ENCODE measurements at regions not wholly inside any gene's neighbourhood (a gene's known extent, or its start where the extent isn't known, plus 50 kb on each side); places are given as distances from the start of the nearest gene placed in this dataset.
"Not testable (repeated sequence)": the region's sequence is repeated elsewhere in the genome, so short reads cannot be mapped to it uniquely, and the experiment has no call there.

DNA sequence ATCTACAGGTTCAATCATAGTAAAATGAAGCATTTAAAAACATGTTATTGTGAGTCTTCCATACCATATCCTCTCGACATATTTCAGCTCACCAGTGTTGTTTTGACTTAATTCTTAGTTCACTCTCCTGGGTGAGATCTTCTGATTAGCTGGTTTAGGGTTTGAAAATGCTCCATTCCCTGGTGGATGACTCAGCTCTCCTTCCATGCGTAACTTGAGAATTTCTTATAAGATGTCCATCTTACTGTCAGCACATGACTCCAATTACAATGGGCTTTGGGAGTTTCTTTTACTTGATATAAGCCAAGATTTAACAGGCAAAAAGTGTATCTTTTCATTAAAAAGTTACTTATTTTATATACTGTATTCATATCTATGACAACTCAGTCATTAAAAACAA lies 476.5 kb downstream of the BRINP3 start:
- no peak for ATAC-seq (replicated peaks in 6 of 8)
- 20 to 100% (median 89%) methylated on average over 1 to 2 of the region's 2 CpGs; no CpG with 5 or more reads in 1 of the 10 experiments for WGBS, 10 experiments
- in situ Hi-C loops (cut with MboI; ENCODE audit: low pct_unique_long_range_greater_than_20kb in 2 of 9, low sequenced_read_pairs in 9 of 9, unreplicated experiment in 9 of 9), result no loop called here
- Histone ChIP-seq H3K27ac (no peak overlapping the region), H3K4me1 (replicated peaks in 1 of 2) (no peaks in the 10 kb centered on the region), H3K4me3 (no peak overlapping the region)

DNA sequence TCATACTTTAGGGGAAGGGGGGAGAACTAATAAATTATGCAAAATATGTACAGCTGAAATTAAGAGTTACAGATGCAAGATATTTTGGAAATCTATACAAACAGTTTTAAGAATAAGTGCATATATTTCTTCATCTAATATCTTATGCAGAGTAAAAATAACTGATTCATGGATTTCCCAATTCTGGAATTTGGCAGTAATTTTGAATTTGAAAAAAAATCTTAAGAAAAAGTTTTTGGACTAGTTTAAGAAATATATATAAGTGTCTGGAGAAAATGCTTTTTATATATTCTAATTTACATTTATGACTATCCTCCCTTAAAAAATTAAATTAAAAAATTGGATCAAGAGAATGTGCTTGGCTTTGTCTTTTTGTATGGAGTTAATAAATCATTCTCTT lies 474.3 kb downstream of the BRINP3 start:
- in situ Hi-C loops (cut with MboI; ENCODE audit: low pct_unique_long_range_greater_than_20kb in 2 of 9, low sequenced_read_pairs in 9 of 9, unreplicated experiment in 9 of 9), result no loop called here

DNA sequence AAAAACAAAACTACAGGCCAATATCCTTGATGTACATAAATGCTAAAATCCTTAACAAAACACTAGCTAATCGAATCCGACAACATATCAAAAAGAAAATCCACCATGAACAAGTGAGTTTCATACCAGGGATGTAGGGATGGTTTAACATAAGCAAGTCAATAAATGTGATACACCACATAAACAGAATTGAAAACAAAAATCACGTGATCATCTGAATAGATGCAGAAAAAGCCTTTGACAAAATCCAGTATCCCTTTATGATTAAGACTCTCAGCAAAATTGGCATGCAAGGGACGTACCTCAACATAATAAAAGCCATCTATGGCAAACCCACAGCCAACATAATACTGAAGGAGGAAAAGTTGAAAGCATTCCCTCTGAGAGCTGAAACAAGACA lies 466.1 kb downstream of the BRINP3 start:
- Histone ChIP-seq H3K27ac (no peak overlapping the region), H3K4me1 (replicated peaks in 1 of 2) (no peaks in the 10 kb centered on the region), H3K4me3 (no peak overlapping the region)
- in situ Hi-C loops (cut with MboI; ENCODE audit: low pct_unique_long_range_greater_than_20kb in 2 of 9, low sequenced_read_pairs in 9 of 9, unreplicated experiment in 9 of 9), result no loop called here
- WGBS, 10 experiments, result 18 to 98% (median 92%) methylated on average over 2 to 4 of the region's 4 CpGs; no CpG with 5 or more reads in 1 of the 10 experiments
- no peak for ATAC-seq (replicated peaks in 6 of 8)

More for the DNA sequence above, 474.3 kb downstream of the BRINP3 start:
- H3K4me1 ChIP-seq (replicated peaks in 1 of 2), result no peaks in the 10 kb centered on the region
- H3K4me3 ChIP-seq, result no peak overlapping the region
- H3K27ac ChIP-seq, result no peak overlapping the region
- ATAC-seq (replicated peaks in 6 of 8), result no peak

DNA sequence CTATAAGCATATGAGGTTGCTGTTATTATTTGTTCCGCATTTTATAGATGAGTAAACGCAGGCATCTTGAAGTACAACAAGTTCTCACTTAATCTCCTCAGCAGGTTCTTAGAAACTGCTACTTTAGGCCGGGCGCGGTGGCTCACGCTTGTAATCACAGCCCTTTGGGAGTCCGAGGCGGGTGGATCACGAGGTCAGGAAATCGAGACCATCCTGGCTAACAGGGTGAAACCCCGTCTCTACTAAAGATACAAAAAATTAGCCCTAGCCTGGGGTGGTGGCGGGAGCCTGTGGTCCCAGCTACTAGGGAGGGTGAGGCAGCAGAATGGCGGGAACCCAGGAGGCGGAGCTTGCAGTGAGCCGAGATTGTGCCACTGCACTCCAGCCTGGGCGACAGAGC lies 458.5 kb downstream of the BRINP3 start:
- 48 to 100% (median 86%) methylated on average over 2 to 16 of the region's 16 CpGs; no CpG with 5 or more reads in 1 of the 10 experiments for WGBS, 10 experiments
- H3K27ac ChIP-seq; H3K4me1 ChIP-seq (replicated peaks in 1 of 2); in situ Hi-C loops (cut with MboI; ENCODE audit: low pct_unique_long_range_greater_than_20kb in 2 of 9, low sequenced_read_pairs in 9 of 9, unreplicated experiment in 9 of 9); H3K4me3 ChIP-seq; ATAC-seq (replicated peaks in 6 of 8): not testable (repeated sequence)

DNA sequence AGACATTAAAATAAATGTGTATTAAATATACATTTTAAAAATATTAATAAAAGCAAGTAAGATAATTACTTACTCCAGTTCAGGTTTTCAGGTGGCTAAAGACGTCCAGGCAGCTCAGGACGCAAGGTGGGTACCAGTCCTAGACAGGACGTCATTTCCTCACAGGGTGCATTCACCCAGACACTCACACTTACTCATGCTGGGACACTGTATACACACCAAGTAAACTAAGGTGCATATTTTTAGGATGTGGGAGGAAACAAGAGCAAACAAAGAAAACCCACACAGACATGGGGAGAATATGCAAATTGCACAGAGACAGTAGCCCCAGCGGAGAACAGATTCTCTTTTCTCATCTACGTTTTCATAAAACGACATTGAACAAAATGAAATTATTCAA lies 457.9 kb downstream of the BRINP3 start:
- Histone ChIP-seq H3K4me1 (replicated peaks in 1 of 2) (no peaks in the 10 kb centered on the region), H3K4me3 (no peak overlapping the region), H3K27ac (no peak overlapping the region)
- in situ Hi-C loops (cut with MboI; ENCODE audit: low pct_unique_long_range_greater_than_20kb in 2 of 9, low sequenced_read_pairs in 9 of 9, unreplicated experiment in 9 of 9), result no loop called here
- 25 to 97% (median 90%) methylated on average over 3 to 6 of the region's 6 CpGs for WGBS, 10 experiments
- no peak for ATAC-seq (replicated peaks in 6 of 8)

DNA sequence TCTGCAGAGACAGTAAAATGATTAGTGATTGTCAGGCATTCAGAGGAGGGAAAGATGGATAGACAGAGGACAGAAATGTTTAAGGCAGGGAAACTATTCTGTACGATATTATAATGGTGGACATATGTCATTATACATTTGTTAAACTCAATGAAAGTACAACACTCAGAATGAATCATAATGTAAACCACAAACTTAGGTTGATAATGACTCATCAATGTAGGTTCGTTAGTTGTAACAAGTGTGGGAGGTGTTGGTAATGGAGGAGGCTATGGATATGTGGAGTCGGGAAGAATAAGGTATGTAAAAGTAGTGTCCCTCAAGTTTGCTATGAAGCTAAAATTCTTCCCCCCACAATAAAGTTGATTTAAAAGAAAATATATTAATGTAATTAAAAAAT lies 455.0 kb downstream of the BRINP3 start:
- 11 to 95% (median 75%) methylated on average over 2 to 3 of the region's 3 CpGs for WGBS, 10 experiments
- no peak overlapping the region for H3K27ac ChIP-seq

DNA sequence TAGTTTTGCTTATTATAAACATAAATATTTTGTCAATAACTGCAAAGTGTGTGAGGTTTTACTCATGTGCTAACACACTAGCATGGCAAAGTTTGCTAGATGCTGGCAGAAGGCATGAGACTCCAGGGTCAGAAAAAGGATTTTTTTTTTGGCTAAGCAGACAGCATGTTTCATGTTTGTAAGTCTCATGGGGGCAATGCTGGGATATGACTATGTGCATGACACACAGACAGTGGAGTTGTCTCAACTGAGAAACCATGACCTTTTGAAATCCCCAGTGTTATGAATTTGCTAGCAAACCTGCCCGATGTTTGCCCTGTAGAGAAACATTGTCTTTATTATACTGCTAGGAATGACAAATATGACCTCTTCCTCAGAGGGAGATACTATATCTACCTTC lies 448.2 kb downstream of the BRINP3 start:
- H3K4me3 ChIP-seq, result no peak overlapping the region
- WGBS, 10 experiments, result 0 to 100% (median 60%) methylated on average over 1 of the region's 1 CpG; no CpG with 5 or more reads in 3 of the 10 experiments
- H3K27ac ChIP-seq, result no peak overlapping the region
- no peak for ATAC-seq (replicated peaks in 6 of 8)
- H3K4me1 ChIP-seq (replicated peaks in 1 of 2), result no peaks in the 10 kb centered on the region
- in situ Hi-C loops (cut with MboI; ENCODE audit: low pct_unique_long_range_greater_than_20kb in 2 of 9, low sequenced_read_pairs in 9 of 9, unreplicated experiment in 9 of 9), result no loop called here

More for the DNA sequence above, 455.0 kb downstream of the BRINP3 start:
- in situ Hi-C loops (cut with MboI; ENCODE audit: low pct_unique_long_range_greater_than_20kb in 2 of 9, low sequenced_read_pairs in 9 of 9, unreplicated experiment in 9 of 9), result no loop called here
- Histone ChIP-seq H3K4me3 (no peak overlapping the region), H3K4me1 (replicated peaks in 1 of 2) (no peaks in the 10 kb centered on the region)
- ATAC-seq (replicated peaks in 6 of 8), result peak in 1 of 8 experiments; percentile 35

DNA sequence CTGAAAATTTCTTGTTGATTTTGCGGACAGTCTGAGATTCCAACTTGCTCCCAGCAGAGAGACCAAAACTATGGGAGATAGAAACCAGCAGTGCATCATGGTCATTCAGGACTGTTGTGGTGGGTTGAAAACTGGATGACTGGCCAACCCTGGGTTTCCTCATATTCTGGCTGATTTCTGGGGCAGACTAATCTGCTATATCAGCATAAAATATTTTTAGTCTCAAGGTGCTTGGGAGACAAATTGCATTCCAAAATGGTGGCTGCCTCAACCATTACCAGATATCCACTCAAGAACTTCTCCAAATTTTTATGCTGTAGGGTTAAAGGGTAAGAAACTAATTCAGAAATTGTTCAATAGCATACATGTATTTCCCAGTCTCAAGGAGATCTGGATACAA lies 434.0 kb downstream of the BRINP3 start:
- whole genome bisulfite sequencing, 10 experiments, result 17 to 100% (median 90%) methylated on average over 1 of the region's 1 CpG; no CpG with 5 or more reads in 2 of the 10 experiments
- no peak overlapping the region for H3K27ac ChIP-seq
- in situ Hi-C loops (cut with MboI; ENCODE audit: low pct_unique_long_range_greater_than_20kb in 2 of 9, low sequenced_read_pairs in 9 of 9, unreplicated experiment in 9 of 9), result no loop called here
- peaks cover 0 to 3% of the 10 kb centered on the region in 2 donors for H3K4me1 ChIP-seq (replicated peaks in 1 of 2)
- H3K4me3 ChIP-seq, result no peak overlapping the region
- ATAC-seq (replicated peaks in 6 of 8), result no peak

DNA sequence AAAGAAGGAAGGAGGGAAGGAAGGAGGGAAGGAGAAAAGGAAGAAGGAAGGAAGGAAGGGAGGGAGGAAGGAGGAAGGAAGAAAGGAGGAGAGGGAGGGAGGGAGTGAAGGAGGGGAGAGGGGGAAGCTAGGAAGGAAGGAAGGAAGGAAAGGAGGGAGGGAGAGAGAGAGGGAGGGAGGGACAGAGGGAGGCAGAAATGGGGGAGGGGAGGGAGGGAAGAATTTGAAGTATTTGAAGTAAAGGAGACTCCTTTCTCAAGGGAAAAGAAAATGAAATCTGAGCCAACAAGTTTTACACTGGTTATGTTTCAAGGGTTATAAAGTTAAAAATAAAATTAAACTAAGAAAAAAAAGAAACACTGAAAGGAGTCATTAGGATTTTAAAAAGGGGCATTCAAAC lies 431.4 kb downstream of the BRINP3 start:
- ATAC-seq (replicated peaks in 6 of 8), result no peak
- Histone ChIP-seq H3K4me3 (no peak overlapping the region), H3K27ac (no peak overlapping the region), H3K4me1 (replicated peaks in 1 of 2) (peaks cover 0 to 17% of the 10 kb centered on the region in 2 donors)
- in situ Hi-C loops (cut with MboI; ENCODE audit: low pct_unique_long_range_greater_than_20kb in 2 of 9, low sequenced_read_pairs in 9 of 9, unreplicated experiment in 9 of 9), result no loop called here

Data from motor neuron (in vitro differentiated cells).